HEK293 (cell line): ENCODE measurements at regions not wholly inside any gene's neighbourhood (a gene's known extent, or its start where the extent isn't known, plus 50 kb on each side); places are given as distances from the start of the nearest gene placed in this dataset.

Experiments
- CTCF ChIA-PET: fragments of 350-600 bp; formaldehyde crosslinking; extraction: SDS; loops from one replicate; lab custom pipeline; 2021; ENCODE audit warnings: antibody characterized with exemption; lab: Yijun Ruan, JAX
- POLR2A ChIA-PET: fragments of 300-600 bp; formaldehyde crosslinking; extraction: SDS; loops from one replicate; lab custom pipeline; 2020; ENCODE audit warnings: antibody characterized with exemption, inconsistent platforms; lab: Yijun Ruan, JAX
- H3K27ac ChIP-seq: fragments of 200-500 bp; sonication (Bioruptor generic); 2 replicates; pipeline ENCODE4 v1.5.1; 2014; ENCODE audit warnings: low read depth, low read length, control low read depth, inconsistent platforms; ENCODE audit errors: extremely low read depth
- H3K36me3 ChIP-seq, 2 experiments: fragments of 200-500 bp in 1 of 2; sonication (Bioruptor generic) in 1 of 2; 1 replicate in 1 of 2; 2 replicates in 1 of 2; pipeline ENCODE4 v1.5.1; 2014 to 2017; ENCODE audit warnings: inconsistent platforms in 2 of 2, low read length in 2 of 2; ENCODE audit not compliant: control insufficient read depth in 2 of 2, insufficient read depth in 1 of 2
- H3K4me1 ChIP-seq: fragments of 200-500 bp; sonication (Bioruptor generic); 2 replicates; pipeline ENCODE4 v1.5.1; 2014; ENCODE audit warnings: mild to moderate bottlenecking, low read length, inconsistent platforms; ENCODE audit not compliant: control insufficient read depth, insufficient read depth
- H3K4me3 ChIP-seq: 2 replicates; pipeline ENCODE4 v1.5.1; 2011; ENCODE audit warnings: low read depth, mild to moderate bottlenecking, control low read depth, low read length, moderate library complexity
- H3K9me3 ChIP-seq: fragments of 200-500 bp; sonication (Bioruptor generic); 2 replicates; pipeline ENCODE4 v1.5.1; 2014; ENCODE audit warnings: low read depth, low read length, inconsistent platforms; ENCODE audit not compliant: control insufficient read depth, insufficient read depth
- FEZF1 ChIP-seq: fragments of 450-650 bp; formaldehyde crosslinking; IDR thresholded peaks from 2 replicates; pipeline ENCODE4 v1.5.1; 2016; ENCODE audit warnings: missing biosample characterization, missing genetic modification characterization
- MEIS1 ChIP-seq: sonication (generic); formaldehyde crosslinking; IDR thresholded peaks from 2 replicates; pipeline ENCODE4 v1.8.1; 2022; ENCODE audit warnings: missing genetic modification reagents, mild to moderate bottlenecking, borderline replicate concordance
- PRDM4 ChIP-seq: fragments of 450-650 bp; formaldehyde crosslinking; IDR thresholded peaks from 2 replicates; pipeline ENCODE4 v1.5.1; 2017; ENCODE audit warnings: missing biosample characterization, missing genetic modification characterization
- SETDB1 ChIP-seq: IDR thresholded peaks from one replicate; pipeline ENCODE4 v1.6.1; 2017; ENCODE audit warnings: mild to moderate bottlenecking, low read length, moderate library complexity, mixed read lengths; ENCODE audit not compliant: insufficient read length
- SP7 ChIP-seq: fragments of 450-650 bp; formaldehyde crosslinking; IDR thresholded peaks from 2 replicates; pipeline ENCODE4 v1.5.1; 2016; ENCODE audit warnings: missing biosample characterization, missing genetic modification characterization
- ZBTB26 ChIP-seq: fragments of 450-650 bp; formaldehyde crosslinking; optimal IDR thresholded peaks from 2 replicates; pipeline ENCODE3; 2016; ENCODE audit warnings: missing biosample characterization, mild to moderate bottlenecking, missing genetic modification characterization
- ZBTB7A ChIP-seq: fragments of 450-650 bp; formaldehyde crosslinking; IDR thresholded peaks from 2 replicates; pipeline ENCODE4 v1.5.1; 2016; ENCODE audit warnings: low read depth, missing biosample characterization, missing genetic modification characterization
- ZFHX2 ChIP-seq: fragments of 450-650 bp; formaldehyde crosslinking; conservative IDR thresholded peaks from 2 replicates; pipeline ENCODE4 v1.5.1; 2016; ENCODE audit warnings: missing biosample characterization, missing genetic modification characterization
- ZFP37 ChIP-seq: fragments of 450-650 bp; formaldehyde crosslinking; IDR thresholded peaks from 2 replicates; pipeline ENCODE4 v1.5.1; 2016; ENCODE audit warnings: missing biosample characterization, missing genetic modification characterization
- ZNF174 ChIP-seq: fragments of 450-650 bp; formaldehyde crosslinking; IDR thresholded peaks from 2 replicates; pipeline ENCODE4 v1.5.0; 2017; ENCODE audit warnings: missing biosample characterization, mild to moderate bottlenecking, missing genetic modification characterization
- ZNF184 ChIP-seq: fragments of 450-650 bp; IDR thresholded peaks from 2 replicates; pipeline ENCODE4 v1.5.1; 2018; ENCODE audit warnings: missing biosample characterization, mild to moderate bottlenecking, missing genetic modification characterization
- ZNF266 ChIP-seq: fragments of 450-650 bp; formaldehyde crosslinking; IDR thresholded peaks from 2 replicates; pipeline ENCODE4 v1.5.1; 2016; ENCODE audit warnings: missing biosample characterization, missing genetic modification characterization, low read depth
- ZNF341 ChIP-seq: fragments of 450-650 bp; formaldehyde crosslinking; IDR thresholded peaks from 2 replicates; pipeline ENCODE4; 2016; ENCODE audit warnings: low read depth, missing biosample characterization, missing genetic modification characterization
- ZNF354C ChIP-seq: fragments of 450-650 bp; formaldehyde crosslinking; IDR thresholded peaks from 2 replicates; pipeline ENCODE4 v1.5.1; 2016; ENCODE audit warnings: missing biosample characterization, missing genetic modification characterization, low read depth, borderline replicate concordance
- ZNF362 ChIP-seq: fragments of 450-650 bp; formaldehyde crosslinking; IDR thresholded peaks from 2 replicates; pipeline ENCODE4 v1.5.1; 2016; ENCODE audit warnings: missing biosample characterization, missing genetic modification characterization
- ZNF433 ChIP-seq: fragments of 450-650 bp; formaldehyde crosslinking; IDR thresholded peaks from 2 replicates; pipeline ENCODE4 v1.5.1; 2016; ENCODE audit warnings: missing biosample characterization, missing genetic modification characterization, low read depth
- ZNF510 ChIP-seq: fragments of 450-650 bp; formaldehyde crosslinking; IDR thresholded peaks from 2 replicates; pipeline ENCODE4 v1.5.1; 2018; ENCODE audit warnings: mild to moderate bottlenecking, missing genetic modification characterization, missing biosample characterization; ENCODE audit not compliant: insufficient replicate concordance
- ZNF514 ChIP-seq: fragments of 450-650 bp; formaldehyde crosslinking; IDR thresholded peaks from 2 replicates; pipeline ENCODE4 v1.5.1; 2016; ENCODE audit warnings: missing biosample characterization, missing genetic modification characterization
- ZNF549 ChIP-seq: fragments of 450-650 bp; IDR thresholded peaks from 2 replicates; pipeline ENCODE4 v1.5.1; 2018; ENCODE audit warnings: missing biosample characterization, missing genetic modification characterization, mild to moderate bottlenecking, inconsistent platforms, moderate library complexity
- ZNF600 ChIP-seq: fragments of 450-650 bp; formaldehyde crosslinking; IDR thresholded peaks from 2 replicates; pipeline ENCODE4 v1.5.1; 2016; ENCODE audit warnings: missing biosample characterization, missing genetic modification characterization
- ZNF639 ChIP-seq: fragments of 450-650 bp; formaldehyde crosslinking; IDR thresholded peaks from 2 replicates; pipeline ENCODE4 v1.5.1; 2016; ENCODE audit warnings: missing biosample characterization, missing genetic modification characterization
- ZNF660 ChIP-seq: fragments of 450-650 bp; IDR thresholded peaks from 2 replicates; pipeline ENCODE4 v1.5.1; 2018; ENCODE audit warnings: missing biosample characterization, mild to moderate bottlenecking, missing genetic modification characterization
- ZNF837 ChIP-seq: fragments of 450-650 bp; formaldehyde crosslinking; IDR thresholded peaks from 2 replicates; pipeline ENCODE4 v1.5.1; 2016; ENCODE audit warnings: missing biosample characterization, missing genetic modification characterization
- ZSCAN23 ChIP-seq: fragments of 450-650 bp; formaldehyde crosslinking; IDR thresholded peaks from 2 replicates; pipeline ENCODE4 v1.5.1; 2016; ENCODE audit warnings: missing biosample characterization, missing genetic modification characterization
- TF ChIP-seq, protein P1 (sequence below): fragments of 450-650 bp; formaldehyde crosslinking; IDR thresholded peaks from 2 replicates; pipeline ENCODE4 v1.5.1; 2016; ENCODE audit warnings: missing biosample characterization, missing genetic modification characterization
- TF ChIP-seq, protein P2 (sequence below): fragments of 450-650 bp; formaldehyde crosslinking; IDR thresholded peaks from 2 replicates; pipeline ENCODE4 v1.5.1; 2016; ENCODE audit warnings: missing biosample characterization, missing genetic modification characterization

DNA sequence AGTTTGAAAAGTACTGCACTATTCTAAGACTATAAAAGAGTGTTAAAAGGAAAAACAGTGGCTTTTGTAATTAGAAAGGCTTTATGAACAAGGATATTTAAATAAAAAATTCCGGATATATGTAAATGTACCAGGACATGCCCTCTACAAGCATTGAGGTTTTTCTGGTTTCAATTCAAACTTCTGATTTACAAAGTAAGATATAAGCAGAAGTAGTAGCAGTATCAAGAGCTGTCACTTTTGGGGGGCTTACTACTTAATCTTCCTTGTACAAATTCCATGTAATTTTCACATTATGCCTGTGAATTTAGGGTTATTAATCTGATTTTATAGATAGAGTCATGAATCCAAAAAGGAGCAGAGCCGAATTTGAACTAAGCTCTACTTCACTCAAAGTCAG, 170.3 kb upstream of the ATP2B1 start:
- ChIA-PET POLR2A (no interaction called here), CTCF (no interaction called here)
- Histone ChIP-seq H3K9me3 (no peaks in the 10 kb centered on the region), H3K4me3 (no peak overlapping the region), H3K36me3 (no peaks in the 10 kb centered on the region), H3K4me1 (peaks cover 7% of the 10 kb centered on the region), H3K27ac (no peak overlapping the region)
- TF ChIP-seq ZBTB26: no peak
- TF ChIP-seq ZNF341: no peak
- no peak for TF ChIP-seq ZNF514
- no peak for TF ChIP-seq ZNF510 (tag by site-specific recombination)
- no peak for TF ChIP-seq ZNF184 (tag by site-specific recombination)
- TF ChIP-seq, protein P1, sequence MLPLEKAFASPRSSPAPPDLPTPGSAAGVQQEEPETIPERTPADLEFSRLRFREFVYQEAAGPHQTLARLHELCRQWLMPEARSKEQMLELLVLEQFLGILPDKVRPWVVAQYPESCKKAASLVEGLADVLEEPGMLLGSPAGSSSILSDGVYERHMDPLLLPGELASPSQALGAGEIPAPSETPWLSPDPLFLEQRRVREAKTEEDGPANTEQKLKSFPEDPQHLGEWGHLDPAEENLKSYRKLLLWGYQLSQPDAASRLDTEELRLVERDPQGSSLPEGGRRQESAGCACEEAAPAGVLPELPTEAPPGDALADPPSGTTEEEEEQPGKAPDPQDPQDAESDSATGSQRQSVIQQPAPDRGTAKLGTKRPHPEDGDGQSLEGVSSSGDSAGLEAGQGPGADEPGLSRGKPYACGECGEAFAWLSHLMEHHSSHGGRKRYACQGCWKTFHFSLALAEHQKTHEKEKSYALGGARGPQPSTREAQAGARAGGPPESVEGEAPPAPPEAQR (tag by site-specific recombination): no peak
- TF ChIP-seq, protein P2, sequence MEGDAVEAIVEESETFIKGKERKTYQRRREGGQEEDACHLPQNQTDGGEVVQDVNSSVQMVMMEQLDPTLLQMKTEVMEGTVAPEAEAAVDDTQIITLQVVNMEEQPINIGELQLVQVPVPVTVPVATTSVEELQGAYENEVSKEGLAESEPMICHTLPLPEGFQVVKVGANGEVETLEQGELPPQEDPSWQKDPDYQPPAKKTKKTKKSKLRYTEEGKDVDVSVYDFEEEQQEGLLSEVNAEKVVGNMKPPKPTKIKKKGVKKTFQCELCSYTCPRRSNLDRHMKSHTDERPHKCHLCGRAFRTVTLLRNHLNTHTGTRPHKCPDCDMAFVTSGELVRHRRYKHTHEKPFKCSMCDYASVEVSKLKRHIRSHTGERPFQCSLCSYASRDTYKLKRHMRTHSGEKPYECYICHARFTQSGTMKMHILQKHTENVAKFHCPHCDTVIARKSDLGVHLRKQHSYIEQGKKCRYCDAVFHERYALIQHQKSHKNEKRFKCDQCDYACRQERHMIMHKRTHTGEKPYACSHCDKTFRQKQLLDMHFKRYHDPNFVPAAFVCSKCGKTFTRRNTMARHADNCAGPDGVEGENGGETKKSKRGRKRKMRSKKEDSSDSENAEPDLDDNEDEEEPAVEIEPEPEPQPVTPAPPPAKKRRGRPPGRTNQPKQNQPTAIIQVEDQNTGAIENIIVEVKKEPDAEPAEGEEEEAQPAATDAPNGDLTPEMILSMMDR (tag by site-specific recombination): no peak
- TF ChIP-seq SP7 (tag by site-specific recombination): no peak
- TF ChIP-seq ZFHX2 (tag by site-specific recombination): no peak
- no peak for TF ChIP-seq ZBTB7A
- no peak for TF ChIP-seq ZNF266
- TF ChIP-seq ZNF549 (tag by site-specific recombination): no peak
- no peak for TF ChIP-seq ZFP37 (tag by site-specific recombination)
- no peak for TF ChIP-seq ZNF600
- no peak for TF ChIP-seq ZSCAN23 (tag by site-specific recombination)
- no peak for TF ChIP-seq ZNF837 (tag by site-specific recombination)
- TF ChIP-seq ZNF433 (tag by site-specific recombination): no peak
- no peak for TF ChIP-seq ZNF362 (tag by site-specific recombination)

DNA sequence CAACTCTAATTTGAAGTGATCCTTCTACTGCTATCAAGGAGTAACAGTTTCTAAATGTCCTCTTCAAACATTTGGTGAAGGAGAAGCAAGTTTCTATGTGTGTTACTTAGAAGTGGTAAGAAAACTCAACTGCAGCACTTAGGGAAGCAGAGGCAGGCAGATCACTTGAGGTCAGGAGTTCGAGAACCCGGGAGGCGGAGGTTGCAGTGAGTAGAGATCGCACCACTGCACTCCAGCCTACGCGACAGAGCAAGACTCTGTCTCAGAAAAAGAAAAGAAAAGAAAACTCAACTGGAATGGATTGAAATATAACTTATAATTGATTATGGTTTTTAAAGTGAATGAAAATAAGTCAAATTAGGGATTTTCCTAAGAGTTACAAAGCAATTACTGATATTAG, 169.7 kb upstream of the ATP2B1 start:
- peaks cover 2% of the 10 kb centered on the region; the same call in 1 of the 2 replicates for H3K4me1 ChIP-seq
- CTCF ChIA-PET: no interaction called here
- TF ChIP-seq ZNF660 (tag by site-specific recombination): no peak
- TF ChIP-seq PRDM4 (tag by site-specific recombination): no peak
- no peak for TF ChIP-seq ZNF354C (tag by site-specific recombination)
- TF ChIP-seq FEZF1 (tag by site-specific recombination): no peak
- TF ChIP-seq ZNF174: no peak
- TF ChIP-seq ZNF639: no peak
- TF ChIP-seq MEIS1: no peak
- no peak for TF ChIP-seq SETDB1
- TF ChIP-seq ZNF266: no peak

More for the DNA sequence above, 169.7 kb upstream of the ATP2B1 start:
- POLR2A ChIA-PET: no interaction called here
- no peak overlapping the region for H3K27ac ChIP-seq
- H3K4me3 ChIP-seq: no peak overlapping the region
- H3K9me3 ChIP-seq: no peaks in the 10 kb centered on the region
- H3K36me3 ChIP-seq: no peaks in the 10 kb centered on the region
